Heart left ventricle (tissue), 16 donors: ENCODE measurements at regions not wholly inside any gene's neighbourhood (a gene's known extent, or its start where the extent isn't known, plus 50 kb on each side); places are given as distances from the start of the nearest gene placed in this dataset.
A peak's percentile ranks its signal among the peaks of the same experiment; 100 is the strongest.

Experiments used
- ATAC-seq, 4 donors: fragments of 200-7000 bp; cut with Tn5 transposase; one replicate each; pipeline ENCODE4 v1.9.1; 2020 to 2022; ENCODE audit warnings: moderate library complexity in 4 of 4, mild to moderate bottlenecking in 3 of 4, moderate number of reproducible peaks in 1 of 4
- DNase-seq, 5 donors: peaks; one replicate each; pipeline ENCODE4 v3.0.0-alpha.2; 2020
- H3K27ac ChIP-seq, 12 donors: fragments of 200-600 bp; sonication (generic) in 4 of 12; one replicate each; pipeline versions ENCODE4 v1.5.0 to v1.8.0; 2016 to 2022; ENCODE audit warnings: mild to moderate bottlenecking in 2 of 12
- H3K27me3 ChIP-seq, 9 donors: fragments of 200-600 bp; sonication (generic) in 2 of 9; one replicate each; pipeline versions ENCODE4 v1.5.1 to v1.8.0; 2016 to 2022; ENCODE audit warnings: mild to moderate bottlenecking in 3 of 9
- H3K36me3 ChIP-seq, 9 donors: fragments of 200-600 bp; sonication (generic) in 2 of 9; one replicate each; pipeline versions ENCODE4 v1.5.0 to v1.8.0; 2018 to 2022; ENCODE audit warnings: mild to moderate bottlenecking in 2 of 9
- H3K4me1 ChIP-seq, 12 donors: fragments of 200-600 bp; sonication (generic) in 4 of 12; one replicate each; pipeline versions ENCODE4 v1.5.0 to v1.8.0; 2016 to 2022; ENCODE audit warnings: mild to moderate bottlenecking in 3 of 12
- H3K4me3 ChIP-seq, 12 donors: fragments of 200-600 bp; sonication (generic) in 4 of 12; one replicate each; pipeline versions ENCODE4 v1.5.0 to v1.8.0; 2017 to 2022; ENCODE audit warnings: mild to moderate bottlenecking in 9 of 12, moderate library complexity in 4 of 12
- H3K9me3 ChIP-seq, 12 donors: fragments of 200-600 bp; sonication (generic) in 4 of 12; one replicate each; pipeline versions ENCODE4 v1.5.0 to v1.8.0; 2016 to 2022; ENCODE audit warnings: mild to moderate bottlenecking in 1 of 12
- POLR2A ChIP-seq, 2 donors: fragments of 450-650 bp; IDR thresholded peaks; one replicate each; pipeline ENCODE4 v1.6.1; 2017; ENCODE audit warnings: antibody characterized with exemption in 2 of 2, mild to moderate bottlenecking in 2 of 2, moderate library complexity in 2 of 2
- WGBS, 4 donors: extraction: QIAGEN DNeasy Blood & Tissue Kit in 2 of 4; methylation state at CpG; one replicate each; pipeline versions ENCODE4 v1.1.5 to v1.1.7; 2013 to 2018; 5-methylcytosine and 5-hydroxymethylcytosine counted together
- intact Hi-C, 10 donors: fragments of 100-400 bp; cut with DNase I; formaldehyde crosslinking; loops; one replicate each; pipeline versions ENCODE4 v1.11.1 to v1.14.2; 2022
- TF ChIP-seq, protein P1 (sequence below), 12 donors: fragments of 200-600 bp; sonication (generic) in 4 of 12; IDR thresholded peaks; one replicate each; pipeline versions ENCODE4 v1.5.0 to v1.8.0; 2018 to 2022; ENCODE audit warnings: antibody characterized with exemption in 12 of 12, mild to moderate bottlenecking in 5 of 12
- donor health status: ischemic (EF 13 %, LVEDD 7.1; RV severe dilation, severe dysfunction).
- donor health status: healthy with polysubstance abuse.
- donor health status: DM: no; HTN: yes; CAD: no.
- donor health status: DM: no; HTN: no; CAD: no.
- donor health status: ischemic (EF 25% LVEDD 6.9; RV normal size, moderate dysfunction).
- donor health status: ischemic (EF 25% LVEDD 5.7; RV mildly dilated, moderate dysfunction).
- donor health status: healthy.
- donor health status: DM: yes; HTN: yes; CAD: no.
- donor health status: ischemic (EF 35%, LVEDD 5.7; RV mildly dilated, moderate dysfunction).
- donor health status: nonischemic (EF 11% LVEDD 7.7; RV severe dilation, severe dysfunction).
- donor health status: DM: yes; HTN: yes; CAD: no.
- donor health status: PGD.
- donor health status: ischemic (EF 29% LVEDD 5.4; RV normal size, mild dysfunction).
- donor health status: nonischemic (EF 23%, LVEDD 6.1; RV moderate dilation, normal function).

DNA sequence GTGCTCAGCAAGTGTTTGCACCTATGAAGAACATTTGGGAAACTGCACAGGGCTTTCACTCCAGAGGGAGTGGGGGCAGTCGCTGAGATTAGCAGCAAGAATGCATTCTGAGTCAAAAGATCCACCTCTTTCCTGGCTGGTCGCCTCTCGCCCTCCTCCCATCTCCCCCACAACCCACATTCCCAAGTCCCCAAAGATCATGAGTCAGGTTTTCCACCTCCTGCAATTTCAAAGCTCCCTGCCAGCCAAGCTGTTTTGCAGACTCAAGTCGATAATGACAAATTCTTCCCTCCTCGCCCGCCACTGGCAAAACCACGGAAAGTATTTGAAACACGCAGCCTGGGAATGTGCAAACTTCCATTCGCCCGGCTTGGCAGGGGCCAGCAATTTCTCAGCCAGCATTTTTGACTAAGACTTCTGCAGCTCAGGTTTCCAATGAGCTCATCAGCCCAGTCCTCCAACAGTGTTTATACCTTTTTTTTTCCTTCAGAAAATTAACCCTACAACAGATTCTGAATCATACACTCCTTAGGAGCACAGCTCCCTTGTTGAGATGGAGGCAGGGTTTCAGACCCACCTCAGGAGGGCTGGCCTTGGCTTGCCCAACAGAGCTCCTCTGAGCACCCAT is 181.4 kb downstream of the SMAD6 start:
- Histone ChIP-seq H3K4me3 (no peak overlapping the region), H3K9me3 (no peaks in the 10 kb centered on the region), H3K27ac (peak overlapping the region; percentile 33 to 88 (median 77)), H3K4me1 (peaks cover 2 to 66% (median 46%) of the 10 kb centered on the region in 12 donors), H3K36me3 (no peaks in the 10 kb centered on the region), H3K27me3 (no peaks in the 10 kb centered on the region)
- peak; percentile 80 to 86 (median 84) for ATAC-seq
- peak; percentile 90 to 96 (median 91) for DNase-seq
- WGBS, 4 donors, result 0 to 12% (median 5%) methylated on average over 10 of the region's 10 CpGs
- intact Hi-C loops, result no loop called here
- TF ChIP-seq, protein P1, sequence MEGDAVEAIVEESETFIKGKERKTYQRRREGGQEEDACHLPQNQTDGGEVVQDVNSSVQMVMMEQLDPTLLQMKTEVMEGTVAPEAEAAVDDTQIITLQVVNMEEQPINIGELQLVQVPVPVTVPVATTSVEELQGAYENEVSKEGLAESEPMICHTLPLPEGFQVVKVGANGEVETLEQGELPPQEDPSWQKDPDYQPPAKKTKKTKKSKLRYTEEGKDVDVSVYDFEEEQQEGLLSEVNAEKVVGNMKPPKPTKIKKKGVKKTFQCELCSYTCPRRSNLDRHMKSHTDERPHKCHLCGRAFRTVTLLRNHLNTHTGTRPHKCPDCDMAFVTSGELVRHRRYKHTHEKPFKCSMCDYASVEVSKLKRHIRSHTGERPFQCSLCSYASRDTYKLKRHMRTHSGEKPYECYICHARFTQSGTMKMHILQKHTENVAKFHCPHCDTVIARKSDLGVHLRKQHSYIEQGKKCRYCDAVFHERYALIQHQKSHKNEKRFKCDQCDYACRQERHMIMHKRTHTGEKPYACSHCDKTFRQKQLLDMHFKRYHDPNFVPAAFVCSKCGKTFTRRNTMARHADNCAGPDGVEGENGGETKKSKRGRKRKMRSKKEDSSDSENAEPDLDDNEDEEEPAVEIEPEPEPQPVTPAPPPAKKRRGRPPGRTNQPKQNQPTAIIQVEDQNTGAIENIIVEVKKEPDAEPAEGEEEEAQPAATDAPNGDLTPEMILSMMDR (IDR thresholded peaks at IDR 0.05), result no peak

DNA sequence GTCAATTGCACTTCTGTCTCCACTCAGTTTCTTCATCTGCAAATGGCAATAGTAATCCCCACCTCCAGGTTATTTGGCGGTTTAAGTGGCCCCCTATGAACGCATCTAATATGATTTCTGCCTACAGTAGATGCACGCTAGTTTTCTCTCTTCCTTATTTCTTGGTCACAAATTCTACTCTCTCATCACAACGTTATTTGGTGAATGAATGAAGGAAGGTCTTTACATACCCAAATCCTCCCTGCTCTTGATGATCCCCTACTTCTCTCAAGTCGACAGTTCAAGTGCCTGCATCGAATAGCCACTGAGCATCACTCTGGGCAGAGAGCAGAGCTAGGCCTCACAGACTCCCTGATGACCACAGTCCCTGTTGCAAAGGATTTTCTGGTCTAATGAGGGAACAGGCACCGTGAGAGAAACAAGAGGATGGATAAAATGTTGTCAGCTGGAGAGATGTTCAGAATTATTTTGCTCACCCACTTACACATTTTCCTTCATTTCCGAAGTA is 181.2 kb upstream of the SMAD3 start:
- H3K4me3 ChIP-seq, result no peak overlapping the region
- DNase-seq (peak in 2 of 5 donors; percentile 7 to 10), ATAC-seq (no peak)
- peak overlapping the region; percentile 33 to 88 (median 77) for H3K27ac ChIP-seq
- TF ChIP-seq, protein P1 (IDR thresholded peaks at IDR 0.05), result no peak
- TF ChIP-seq POLR2A (IDR thresholded peaks at IDR 0.05), result no peak
- no peaks in the 10 kb centered on the region for H3K36me3 ChIP-seq
- peaks cover 2 to 59% (median 38%) of the 10 kb centered on the region in 12 donors for H3K4me1 ChIP-seq
- H3K9me3 ChIP-seq, result peaks cover 0 to 3% (median 0%) of the 10 kb centered on the region in 12 donors
- 70 to 75% (median 71%) methylated on average over 8 of the region's 8 CpGs for WGBS, 4 donors
- intact Hi-C loops, result no loop called here
- H3K27me3 ChIP-seq, result no peaks in the 10 kb centered on the region

DNA sequence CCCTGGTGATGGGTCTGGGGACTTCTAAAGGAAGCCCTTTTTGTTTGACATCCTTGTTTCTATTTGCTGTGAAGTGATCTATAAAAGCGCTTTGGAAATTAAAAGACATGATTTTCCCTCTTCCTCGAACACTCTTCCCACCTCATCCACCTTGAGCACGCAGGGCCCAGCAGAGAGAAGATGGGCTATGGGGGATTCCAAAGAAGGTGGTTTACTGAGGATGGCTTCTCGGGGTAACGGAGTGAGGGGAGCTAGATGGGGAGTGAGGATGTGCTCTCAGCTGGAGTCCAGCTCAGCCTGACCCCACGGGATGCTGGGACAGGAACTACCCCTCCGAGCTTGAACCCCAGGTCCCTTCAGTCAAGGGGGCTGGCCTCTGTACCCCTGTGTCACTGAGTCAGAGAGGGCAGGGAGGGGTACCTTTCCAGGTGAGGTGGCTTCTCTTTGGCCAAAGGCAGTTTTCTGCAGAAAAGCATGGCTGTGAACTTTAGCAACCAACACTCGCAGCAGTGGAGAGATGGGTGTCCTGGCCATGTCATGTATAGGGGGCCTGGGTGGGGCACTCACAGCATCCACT is 180.7 kb upstream of the SMAD3 start:
- Histone ChIP-seq H3K27me3 (no peaks in the 10 kb centered on the region), H3K4me1 (peaks cover 2 to 53% (median 36%) of the 10 kb centered on the region in 12 donors), H3K27ac (peak overlapping the region in 5 of 12 donors; percentile 19 to 87 (median 74)), H3K4me3 (no peak overlapping the region), H3K9me3 (peaks cover 0 to 9% (median 2%) of the 10 kb centered on the region in 12 donors), H3K36me3 (no peaks in the 10 kb centered on the region)
- DNase-seq (peak in 2 of 5 donors; percentile 9 to 32), ATAC-seq (no peak)
- intact Hi-C loops, result no loop called here
- 94 to 98% (median 96%) methylated on average over 8 of the region's 8 CpGs for WGBS, 4 donors
- TF ChIP-seq, protein P1 (IDR thresholded peaks at IDR 0.05), result no peak
- no peak for TF ChIP-seq POLR2A (IDR thresholded peaks at IDR 0.05)

DNA sequence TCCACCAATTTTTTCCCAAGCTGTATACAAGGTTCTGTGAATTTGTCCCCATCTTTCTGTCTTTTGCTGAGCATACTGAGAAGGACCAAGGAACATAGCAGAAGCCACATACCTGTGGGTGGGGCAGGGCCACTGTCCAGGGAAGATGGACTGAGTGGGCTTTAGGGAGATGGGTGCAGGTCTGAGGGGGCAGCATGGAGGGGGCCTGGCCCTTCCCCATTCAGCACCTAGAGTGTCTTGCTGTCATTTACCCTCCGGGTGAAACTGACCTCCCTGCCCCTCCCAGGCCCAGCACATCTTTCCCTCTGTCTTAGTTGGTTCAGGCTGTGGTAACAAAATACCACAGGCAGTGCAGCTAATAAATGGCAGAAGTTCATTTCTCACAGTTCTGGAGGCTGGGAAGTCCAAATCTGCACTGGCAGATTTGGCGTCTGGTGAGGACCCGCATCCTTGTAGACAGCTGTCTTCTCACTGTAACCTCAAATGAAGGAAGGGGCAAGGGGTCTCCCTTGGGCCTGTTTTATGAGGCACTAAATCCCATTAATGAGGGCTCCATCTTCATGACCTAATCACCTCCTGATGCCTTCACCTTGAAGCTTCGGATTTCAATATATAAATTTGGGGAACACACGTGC is 180.0 kb upstream of the SMAD3 start:
- peaks cover 2 to 47% (median 33%) of the 10 kb centered on the region in 12 donors for H3K4me1 ChIP-seq
- 87 to 100% (median 97%) methylated on average over 4 to 5 of the region's 5 CpGs for WGBS, 4 donors
- ATAC-seq (no peak), DNase-seq (peak in 1 of 5 donors; percentile 12)
- TF ChIP-seq, protein P1 (IDR thresholded peaks at IDR 0.05), result no peak
- no peak for TF ChIP-seq POLR2A (IDR thresholded peaks at IDR 0.05)
- peaks cover 0 to 12% (median 2%) of the 10 kb centered on the region in 12 donors for H3K9me3 ChIP-seq
- H3K27me3 ChIP-seq, result no peaks in the 10 kb centered on the region
- H3K27ac ChIP-seq, result no peak overlapping the region
- intact Hi-C loops, result no loop called here
- no peak overlapping the region for H3K4me3 ChIP-seq
- H3K36me3 ChIP-seq, result no peaks in the 10 kb centered on the region
